ENCODE measurements at regions not wholly inside any gene's neighbourhood (a gene's known extent, or its start where the extent isn't known, plus 50 kb on each side); places are given as distances from the start of the nearest gene placed in this dataset.
A peak's percentile ranks its signal among the peaks of the same experiment; 100 is the strongest.
"Not testable (repeated sequence)": the region's sequence is repeated elsewhere in the genome, so short reads cannot be mapped to it uniquely, and the experiment has no call there.

DNA sequence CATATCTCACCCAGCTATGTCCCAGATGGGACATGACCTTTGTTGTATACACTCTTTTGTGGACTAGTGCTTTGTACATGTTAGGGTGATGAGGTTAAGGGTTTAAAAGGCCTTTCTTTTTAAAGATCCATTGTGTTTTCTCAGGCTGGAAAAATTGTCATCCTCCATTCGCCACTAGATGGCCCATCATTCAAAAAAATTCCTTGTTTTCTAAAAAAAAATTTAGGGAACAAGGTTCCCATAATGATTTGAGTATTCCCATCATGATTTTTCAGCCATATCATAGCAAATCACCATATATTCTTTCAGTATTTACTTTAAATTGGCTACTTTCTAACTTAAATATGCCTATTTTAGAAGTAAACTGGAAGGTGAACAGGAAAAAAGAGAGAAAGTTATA lies 91.9 kb upstream of the TMEM164 start:
- H3K27me3 Mint-ChIP-seq (ENCODE audit: low read depth, poor library complexity) = peaks cover 11% of the 10 kb centered on the region
- H3K9me3 Mint-ChIP-seq = peaks cover 20% of the 10 kb centered on the region
- TF ChIP-seq, protein P1, sequence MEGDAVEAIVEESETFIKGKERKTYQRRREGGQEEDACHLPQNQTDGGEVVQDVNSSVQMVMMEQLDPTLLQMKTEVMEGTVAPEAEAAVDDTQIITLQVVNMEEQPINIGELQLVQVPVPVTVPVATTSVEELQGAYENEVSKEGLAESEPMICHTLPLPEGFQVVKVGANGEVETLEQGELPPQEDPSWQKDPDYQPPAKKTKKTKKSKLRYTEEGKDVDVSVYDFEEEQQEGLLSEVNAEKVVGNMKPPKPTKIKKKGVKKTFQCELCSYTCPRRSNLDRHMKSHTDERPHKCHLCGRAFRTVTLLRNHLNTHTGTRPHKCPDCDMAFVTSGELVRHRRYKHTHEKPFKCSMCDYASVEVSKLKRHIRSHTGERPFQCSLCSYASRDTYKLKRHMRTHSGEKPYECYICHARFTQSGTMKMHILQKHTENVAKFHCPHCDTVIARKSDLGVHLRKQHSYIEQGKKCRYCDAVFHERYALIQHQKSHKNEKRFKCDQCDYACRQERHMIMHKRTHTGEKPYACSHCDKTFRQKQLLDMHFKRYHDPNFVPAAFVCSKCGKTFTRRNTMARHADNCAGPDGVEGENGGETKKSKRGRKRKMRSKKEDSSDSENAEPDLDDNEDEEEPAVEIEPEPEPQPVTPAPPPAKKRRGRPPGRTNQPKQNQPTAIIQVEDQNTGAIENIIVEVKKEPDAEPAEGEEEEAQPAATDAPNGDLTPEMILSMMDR (IDR thresholded peaks at IDR 0.05) = peak; percentile 65
- H3K4me3 Mint-ChIP-seq = no peak overlapping the region
- no peak overlapping the region for H3K27ac Mint-ChIP-seq
- no peaks in the 10 kb centered on the region for H3K4me1 Mint-ChIP-seq
- peaks cover 13% of the 10 kb centered on the region for H3K36me3 Mint-ChIP-seq (ENCODE audit: low read depth)
- DNase-seq = no peak

DNA sequence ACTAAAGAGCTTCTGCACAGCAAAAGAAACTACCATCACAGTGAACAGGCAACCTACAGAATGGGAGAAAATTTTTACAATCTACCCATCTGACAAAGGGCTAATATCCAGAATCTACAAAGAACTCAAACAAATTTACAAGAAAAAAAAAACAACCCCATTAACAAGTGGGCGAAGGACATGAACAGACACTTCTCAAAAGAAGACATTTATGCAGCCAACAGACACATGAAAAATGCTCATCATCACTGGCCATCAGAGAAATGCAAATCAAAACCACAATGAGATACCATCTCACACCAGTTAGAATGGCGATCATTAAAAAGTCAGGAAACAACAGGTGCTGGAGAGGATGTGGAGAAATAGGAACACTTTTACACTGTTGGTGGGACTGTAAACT lies 89.9 kb upstream of the TMEM164 start:
- DNase-seq; H3K27me3 Mint-ChIP-seq (ENCODE audit: low read depth, poor library complexity); H3K9me3 Mint-ChIP-seq; H3K36me3 Mint-ChIP-seq (ENCODE audit: low read depth); H3K4me3 Mint-ChIP-seq; H3K4me1 Mint-ChIP-seq; H3K27ac Mint-ChIP-seq: not testable (repeated sequence)

DNA sequence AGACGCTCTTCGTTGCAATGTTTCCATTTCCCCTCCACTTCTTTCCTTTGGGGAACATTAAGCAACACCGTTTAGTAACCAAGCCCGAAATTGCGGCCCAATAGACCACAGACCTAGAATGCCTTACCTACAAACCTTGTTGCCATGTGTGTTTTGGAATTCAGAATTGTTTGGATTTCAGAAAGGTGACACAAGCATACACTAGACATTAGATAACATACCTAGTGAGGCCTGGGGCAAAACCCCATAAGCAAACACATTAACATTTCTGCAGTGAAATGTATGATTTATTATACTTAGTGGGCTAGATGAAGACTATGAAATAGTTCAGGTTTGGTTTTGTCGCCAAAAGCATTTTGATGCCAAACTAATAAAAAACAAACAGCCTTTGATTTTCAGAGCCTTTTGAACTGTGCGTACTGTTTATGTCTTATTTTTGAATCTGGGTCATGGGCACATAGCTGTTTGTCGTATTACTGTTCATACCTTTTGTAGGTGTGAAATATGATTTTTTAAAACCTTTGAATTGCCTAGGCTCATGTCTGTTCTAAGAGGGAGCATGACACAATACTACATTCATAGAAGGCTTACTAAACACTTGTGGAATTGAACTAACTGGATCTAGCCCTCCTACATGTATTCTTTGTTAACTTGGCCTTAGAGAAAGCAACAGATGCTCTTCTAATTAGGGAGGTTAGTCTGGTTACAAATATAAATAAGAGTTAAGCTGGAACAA lies 88.6 kb upstream of the TMEM164 start:
- H3K36me3 Mint-ChIP-seq (ENCODE audit: low read depth) = no peaks in the 10 kb centered on the region
- H3K27ac Mint-ChIP-seq = no peak overlapping the region
- no peak for DNase-seq
- TF ChIP-seq, protein P1 (IDR thresholded peaks at IDR 0.05) = no peak
- peaks cover 2% of the 10 kb centered on the region for H3K27me3 Mint-ChIP-seq (ENCODE audit: low read depth, poor library complexity)
- no peak overlapping the region for H3K4me3 Mint-ChIP-seq
- H3K9me3 Mint-ChIP-seq = peaks cover 7% of the 10 kb centered on the region
- peaks cover 4% of the 10 kb centered on the region for H3K4me1 Mint-ChIP-seq

DNA sequence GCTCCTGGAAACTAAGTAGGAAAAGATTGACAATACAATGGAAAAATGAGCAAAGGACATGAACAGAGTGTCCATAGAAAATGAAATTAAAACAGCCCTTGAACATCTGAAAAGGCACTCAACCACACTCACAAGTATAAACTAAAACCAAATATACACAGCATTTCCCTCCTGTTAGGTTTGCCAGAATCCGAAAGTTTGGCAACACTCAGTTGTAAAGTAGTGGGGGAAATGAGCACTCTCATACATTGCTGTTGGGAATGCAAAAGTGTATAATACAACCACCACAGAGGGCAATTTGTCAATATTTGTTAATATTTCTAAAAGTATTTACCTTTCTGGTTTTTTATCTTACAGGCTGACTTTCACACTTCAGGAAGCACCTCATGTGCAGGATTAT lies 84.2 kb upstream of the TMEM164 start:
- TF ChIP-seq, protein P1 (IDR thresholded peaks at IDR 0.05) = no peak
- Mint-ChIP-seq H3K9me3 (peaks cover 7% of the 10 kb centered on the region), H3K4me1 (peaks cover 16% of the 10 kb centered on the region), H3K27ac (no peak overlapping the region), H3K36me3 (ENCODE audit: low read depth) (no peaks in the 10 kb centered on the region), H3K27me3 (ENCODE audit: low read depth, poor library complexity) (peaks cover 4% of the 10 kb centered on the region), H3K4me3 (no peak overlapping the region)
- no peak for DNase-seq

DNA sequence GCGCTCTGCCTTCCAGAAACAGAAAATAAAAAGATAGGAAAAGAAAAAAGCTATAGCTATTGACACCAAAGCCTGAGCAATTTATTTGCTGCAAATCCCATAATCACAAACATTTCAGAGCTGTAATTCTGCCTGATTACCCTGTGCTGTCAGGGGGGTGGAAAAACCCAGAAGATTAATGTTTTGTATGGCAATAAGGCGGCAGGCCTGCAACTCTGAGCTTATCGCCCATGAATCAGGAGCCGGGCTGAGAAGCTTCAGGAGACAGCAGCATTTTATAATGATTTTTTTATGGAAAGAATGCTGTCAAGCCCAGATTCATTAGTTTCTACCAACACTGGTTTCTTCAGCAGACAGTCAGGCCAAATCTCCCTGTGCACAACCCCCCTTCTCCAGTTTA lies 82.6 kb upstream of the TMEM164 start:
- Mint-ChIP-seq H3K9me3 (peaks cover 3% of the 10 kb centered on the region), H3K27me3 (ENCODE audit: low read depth, poor library complexity) (peaks cover 4% of the 10 kb centered on the region), H3K4me1 (peaks cover 16% of the 10 kb centered on the region), H3K27ac (peak overlapping the region; percentile 84), H3K4me3 (no peak overlapping the region), H3K36me3 (ENCODE audit: low read depth) (no peaks in the 10 kb centered on the region)
- DNase-seq = no peak
- TF ChIP-seq, protein P1 (IDR thresholded peaks at IDR 0.05) = no peak

DNA sequence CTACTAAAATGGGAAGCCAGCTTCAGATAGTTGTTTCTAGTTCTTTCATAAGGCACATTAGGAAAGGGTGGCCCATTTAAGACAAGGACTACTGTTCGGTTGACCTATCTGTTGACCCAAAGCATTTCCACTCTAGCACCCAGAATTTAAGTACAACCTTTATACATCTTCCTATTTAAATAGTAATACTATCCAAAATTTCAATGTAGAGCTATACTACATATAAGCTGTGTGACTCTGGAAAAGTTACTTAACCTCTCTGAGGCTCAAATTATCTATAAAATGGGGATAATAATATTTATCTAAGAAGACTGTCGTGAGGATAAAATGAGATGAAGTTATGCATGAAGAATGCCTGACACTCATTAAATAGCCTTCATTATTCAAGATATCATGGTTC lies 82.0 kb upstream of the TMEM164 start:
- TF ChIP-seq, protein P1 (IDR thresholded peaks at IDR 0.05) = no peak
- H3K36me3 Mint-ChIP-seq (ENCODE audit: low read depth) = no peaks in the 10 kb centered on the region
- H3K27me3 Mint-ChIP-seq (ENCODE audit: low read depth, poor library complexity) = peaks cover 4% of the 10 kb centered on the region
- DNase-seq = no peak
- H3K27ac Mint-ChIP-seq = no peak overlapping the region
- no peak overlapping the region for H3K4me3 Mint-ChIP-seq
- H3K4me1 Mint-ChIP-seq = peaks cover 16% of the 10 kb centered on the region
- no peaks in the 10 kb centered on the region for H3K9me3 Mint-ChIP-seq
